Mononuclear cell (primary cell): ENCODE measurements at regions not wholly inside any gene's neighbourhood (a gene's known extent, or its start where the extent isn't known, plus 50 kb on each side); places are given as distances from the start of the nearest gene placed in this dataset.

ENCODE experiments used
- H3K27me3 ChIP-seq: 2 replicates; pipeline ENCODE4 v1.6.0; 2011; ENCODE audit warnings: low read length, control low read depth; ENCODE audit not compliant: insufficient read depth
- H3K4me1 ChIP-seq: 2 replicates; pipeline ENCODE4 v1.5.1; 2011; ENCODE audit warnings: mild to moderate bottlenecking, low read length, control low read depth; ENCODE audit not compliant: insufficient read depth
- H3K4me3 ChIP-seq: 2 replicates; pipeline ENCODE4 v1.5.1; 2011; ENCODE audit warnings: mild to moderate bottlenecking, low read length, moderate library complexity
- H3K9me3 ChIP-seq: 2 replicates; pipeline ENCODE4 v1.5.1; 2011; ENCODE audit warnings: low read depth, mild to moderate bottlenecking, control low read depth, low read length

DNA sequence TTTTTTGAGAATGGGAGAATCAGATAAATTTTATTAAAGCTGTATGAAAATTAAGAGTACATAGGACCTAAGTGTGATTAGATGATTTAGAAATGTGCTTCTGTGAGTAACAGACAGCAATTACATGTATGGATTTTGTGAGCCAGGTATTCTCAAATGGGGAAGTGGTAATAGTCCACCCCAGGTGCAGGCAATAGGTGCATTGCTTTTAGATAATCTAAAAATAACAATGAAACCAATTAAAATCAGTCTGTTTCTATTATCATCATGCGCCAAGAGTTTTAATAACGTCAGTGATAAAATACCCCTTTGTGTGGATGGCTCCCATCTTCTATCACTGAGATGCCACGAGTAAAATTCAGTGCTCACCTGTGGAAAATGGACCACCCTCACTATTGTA, 265.3 kb downstream of the RNF144A start:
- Histone ChIP-seq H3K9me3 (no peaks in the 10 kb centered on the region), H3K4me3 (no peak overlapping the region), H3K27me3 (no peaks in the 10 kb centered on the region), H3K4me1 (no peaks in the 10 kb centered on the region)

DNA sequence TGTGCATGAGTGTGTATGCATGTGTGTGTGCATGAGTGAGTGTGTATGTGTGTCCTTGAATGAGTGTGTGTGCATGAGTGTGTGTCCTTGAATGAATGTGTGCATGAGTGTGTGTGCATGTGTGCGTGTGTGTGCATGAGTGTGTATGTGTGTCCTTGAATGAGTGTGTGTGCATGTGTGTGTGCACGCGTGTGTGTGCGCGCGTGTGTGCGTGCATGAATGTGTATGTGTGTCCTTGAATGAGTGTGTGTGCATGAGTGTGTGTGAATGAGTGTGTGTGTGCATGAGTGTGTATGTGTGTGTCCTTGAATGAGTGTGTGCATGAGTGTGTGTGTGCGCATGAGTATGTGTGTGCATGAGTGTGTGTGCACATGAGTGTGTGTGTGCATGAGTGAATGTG, 271.9 kb downstream of the RNF144A start:
- Histone ChIP-seq H3K27me3 (no peaks in the 10 kb centered on the region), H3K4me3 (no peak overlapping the region), H3K9me3 (no peaks in the 10 kb centered on the region), H3K4me1 (no peaks in the 10 kb centered on the region)

GRCh38 chr2:7190587-7191324, 273.5 kb downstream of the RNF144A start:
- Histone ChIP-seq H3K4me1 (no peaks in the 10 kb centered on the region), H3K27me3 (no peaks in the 10 kb centered on the region), H3K9me3 (no peaks in the 10 kb centered on the region), H3K4me3 (no peak overlapping the region)

DNA sequence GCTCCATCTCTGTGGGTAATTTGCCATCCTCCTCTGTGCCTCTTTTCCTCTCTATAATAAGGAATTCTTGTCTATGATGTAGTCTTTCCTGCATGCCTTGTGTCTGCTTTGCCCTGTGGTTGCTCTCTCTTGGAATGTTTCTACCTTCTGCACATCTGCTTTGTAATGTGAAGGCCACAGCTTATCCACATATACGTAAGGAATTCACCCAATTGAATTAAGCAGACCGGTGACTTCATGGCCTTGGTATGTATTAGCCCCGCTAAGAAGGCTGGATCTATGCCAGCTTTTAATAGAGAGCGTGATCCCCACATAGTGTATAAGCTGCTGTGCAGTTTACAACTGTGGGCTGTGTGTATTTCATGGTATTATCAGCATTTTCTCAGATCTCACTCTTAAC, 274.7 kb downstream of the RNF144A start:
- Histone ChIP-seq H3K9me3 (no peaks in the 10 kb centered on the region), H3K4me1 (no peaks in the 10 kb centered on the region), H3K4me3 (no peak overlapping the region), H3K27me3 (no peaks in the 10 kb centered on the region)

GRCh38 chr2:7193457-7193856, 276.2 kb downstream of the RNF144A start:
- no peak overlapping the region for H3K4me3 ChIP-seq

GRCh38 chr2:7194950-7195349, 277.7 kb downstream of the RNF144A start:
- Histone ChIP-seq H3K4me1 (no peaks in the 10 kb centered on the region), H3K9me3 (no peaks in the 10 kb centered on the region), H3K4me3 (no peak overlapping the region), H3K27me3 (no peaks in the 10 kb centered on the region)

More at GRCh38 chr2:7193457-7193856, 276.2 kb downstream of the RNF144A start:
- no peaks in the 10 kb centered on the region for H3K9me3 ChIP-seq
- H3K27me3 ChIP-seq = no peaks in the 10 kb centered on the region
- no peaks in the 10 kb centered on the region for H3K4me1 ChIP-seq

GRCh38 chr2:7196883-7197282, 279.7 kb downstream of the RNF144A start:
- H3K9me3 ChIP-seq = no peaks in the 10 kb centered on the region
- H3K27me3 ChIP-seq = no peaks in the 10 kb centered on the region
- no peak overlapping the region for H3K4me3 ChIP-seq
- H3K4me1 ChIP-seq = no peaks in the 10 kb centered on the region

GRCh38 chr2:7201851-7202250, 284.6 kb downstream of the RNF144A start:
- no peak overlapping the region for H3K4me3 ChIP-seq
- H3K9me3 ChIP-seq = no peaks in the 10 kb centered on the region

DNA sequence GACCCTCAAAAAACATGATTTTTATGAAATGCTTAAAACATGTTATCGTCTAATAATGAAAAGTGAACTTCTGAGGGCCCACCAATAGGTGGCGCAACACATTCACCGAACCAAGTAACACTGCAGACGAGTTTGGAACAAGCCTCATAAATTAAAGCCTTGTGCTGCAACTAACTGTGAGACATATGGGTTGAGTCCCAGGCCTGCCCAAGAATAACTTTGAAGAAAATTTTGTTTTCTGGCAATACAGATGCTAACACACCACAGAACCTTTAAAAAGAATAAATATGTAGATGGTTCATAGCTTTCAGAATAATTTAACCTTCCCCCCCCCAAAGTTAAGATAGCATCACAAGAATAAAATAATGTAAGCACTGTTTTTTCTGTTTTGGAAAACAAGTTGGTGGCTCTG, 285.9 kb downstream of the RNF144A start:
- H3K27me3 ChIP-seq = no peaks in the 10 kb centered on the region
- no peak overlapping the region for H3K4me3 ChIP-seq
- H3K9me3 ChIP-seq = no peaks in the 10 kb centered on the region
- H3K4me1 ChIP-seq = peaks cover 9% of the 10 kb centered on the region

More at GRCh38 chr2:7201851-7202250, 284.6 kb downstream of the RNF144A start:
- H3K27me3 ChIP-seq = no peaks in the 10 kb centered on the region
- peaks cover 9% of the 10 kb centered on the region for H3K4me1 ChIP-seq

DNA sequence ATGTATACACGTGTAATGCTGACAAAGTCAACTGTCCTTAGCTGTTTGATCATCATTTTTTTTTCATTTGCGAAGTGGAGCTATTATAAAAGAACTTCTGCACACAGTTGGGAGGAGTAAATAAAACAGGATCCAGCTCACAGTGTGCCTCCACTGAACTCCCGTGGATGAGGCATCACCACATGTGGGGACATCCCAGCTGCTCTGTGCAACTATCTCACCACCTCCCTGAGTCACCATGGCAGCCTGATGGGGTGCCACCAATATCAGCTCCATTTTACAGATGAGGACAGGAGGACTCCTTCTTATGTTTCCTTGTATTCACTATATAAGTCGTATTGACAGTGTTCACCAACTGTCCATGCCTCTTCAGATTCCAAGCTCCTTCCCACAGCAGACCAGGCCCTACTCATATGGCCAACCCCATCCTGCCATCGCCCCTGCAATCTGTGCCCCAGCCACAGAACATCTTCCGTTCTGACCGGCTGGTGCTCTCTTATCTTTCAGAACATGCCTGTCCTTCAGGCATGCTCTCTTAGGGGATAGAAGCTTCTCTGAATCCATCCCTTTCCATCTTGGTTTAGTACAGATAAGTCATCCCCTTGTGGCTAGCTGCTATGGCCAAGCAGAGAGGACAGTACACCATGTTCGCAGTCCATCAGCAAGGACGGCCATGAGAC, 288.1 kb downstream of the RNF144A start:
- no peaks in the 10 kb centered on the region for H3K9me3 ChIP-seq
- no peak overlapping the region for H3K4me3 ChIP-seq

DNA sequence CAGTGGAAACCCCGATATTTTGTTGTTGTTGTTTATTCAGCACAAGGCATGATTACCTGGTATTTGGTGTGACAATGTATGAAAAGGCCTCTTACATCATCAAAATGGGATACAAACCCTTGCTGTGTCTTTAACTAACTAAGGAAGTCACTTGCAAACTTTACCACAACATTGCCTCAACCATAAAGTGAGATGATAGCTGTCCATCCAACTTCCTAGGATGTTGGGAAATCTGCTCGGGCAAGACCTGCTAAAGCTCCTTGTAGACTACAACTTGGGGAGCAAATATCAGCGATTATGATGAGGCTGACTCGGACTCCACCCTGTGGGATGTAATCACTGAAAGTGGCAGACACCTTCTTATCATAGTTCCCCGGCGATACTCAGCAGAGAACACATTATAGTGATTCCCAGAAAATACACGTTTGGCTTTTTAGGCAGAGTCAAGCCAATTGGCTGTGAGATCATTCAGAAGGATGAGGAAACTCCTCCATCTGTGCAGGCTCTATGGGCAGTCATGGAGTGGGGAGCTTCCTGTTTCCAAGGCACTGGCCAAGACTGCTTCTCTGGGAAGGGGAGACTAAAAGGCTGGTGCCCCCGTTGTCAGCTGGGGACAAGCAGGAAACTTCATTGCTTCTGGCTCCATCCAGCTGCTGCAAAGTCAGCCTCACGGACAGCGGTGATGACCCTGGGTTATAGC, 289.0 kb downstream of the RNF144A start:
- Histone ChIP-seq H3K4me3 (no peak overlapping the region), H3K4me1 (peaks cover 9% of the 10 kb centered on the region), H3K27me3 (no peaks in the 10 kb centered on the region), H3K9me3 (no peaks in the 10 kb centered on the region)

More for the DNA sequence above, 288.1 kb downstream of the RNF144A start:
- Histone ChIP-seq H3K27me3 (no peaks in the 10 kb centered on the region), H3K4me1 (peaks cover 9% of the 10 kb centered on the region)

- H3K4me3 ChIP-seq = no peak overlapping the region
- H3K9me3 ChIP-seq = no peaks in the 10 kb centered on the region
- no peaks in the 10 kb centered on the region for H3K27me3 ChIP-seq
- H3K4me1 ChIP-seq = peaks cover 9% of the 10 kb centered on the region
These were observed 290.4 kb downstream of the RNF144A start for GRCh38 chr2:7207631-7208030.

- no peaks in the 10 kb centered on the region for H3K27me3 ChIP-seq
- no peak overlapping the region for H3K4me3 ChIP-seq
- H3K4me1 ChIP-seq = peaks cover 9% of the 10 kb centered on the region
- H3K9me3 ChIP-seq = no peaks in the 10 kb centered on the region
These were observed 292.7 kb downstream of the RNF144A start for GRCh38 chr2:7209757-7210555.

DNA sequence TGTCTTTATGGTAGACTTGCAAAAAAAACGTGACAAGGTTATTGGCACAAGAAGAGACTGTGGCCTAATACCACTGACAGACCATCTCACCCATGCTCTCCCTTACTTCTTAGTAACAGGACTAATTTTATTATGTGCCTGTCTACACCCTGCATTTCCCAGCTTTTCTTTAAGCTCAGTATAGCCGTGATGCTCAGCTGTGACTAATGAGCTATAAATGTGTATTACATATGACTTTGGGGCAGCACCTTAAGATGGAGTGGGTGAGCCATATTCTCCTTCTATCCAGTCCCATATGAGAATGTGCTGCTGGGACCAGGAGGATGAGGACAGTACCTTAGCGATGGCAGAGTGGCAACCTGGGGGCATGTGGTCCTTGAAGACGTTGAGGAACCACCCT, 293.5 kb downstream of the RNF144A start:
- peaks cover 8% of the 10 kb centered on the region for H3K4me1 ChIP-seq
- no peak overlapping the region for H3K4me3 ChIP-seq
- no peaks in the 10 kb centered on the region for H3K27me3 ChIP-seq
- no peaks in the 10 kb centered on the region for H3K9me3 ChIP-seq

DNA sequence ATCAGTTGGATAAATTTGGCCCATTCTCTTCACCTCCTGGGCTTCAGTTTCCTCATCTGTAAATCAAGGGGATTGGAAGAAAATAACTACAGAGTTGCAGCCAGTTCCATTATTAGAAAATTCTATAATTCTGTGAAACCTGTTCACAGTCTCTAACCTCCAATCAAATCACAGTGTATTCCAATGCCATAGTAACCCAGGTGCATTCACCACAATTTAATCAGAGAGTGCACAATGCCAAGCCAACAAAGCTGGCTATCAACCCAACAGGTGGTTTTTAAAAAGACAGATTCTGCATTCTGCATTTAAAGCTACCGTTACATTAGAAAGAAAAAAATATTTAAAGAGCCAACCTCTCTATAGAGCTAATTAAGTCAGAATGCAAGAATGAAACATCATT, 308.6 kb downstream of the RNF144A start:
- Histone ChIP-seq H3K27me3 (no peaks in the 10 kb centered on the region), H3K9me3 (no peaks in the 10 kb centered on the region), H3K4me3 (no peak overlapping the region), H3K4me1 (no peaks in the 10 kb centered on the region)
